AG04450 (cell line): ENCODE measurements at regions not wholly inside any gene's neighbourhood (a gene's known extent, or its start where the extent isn't known, plus 50 kb on each side); places are given as distances from the start of the nearest gene placed in this dataset.

Experiments
- CTCF ChIA-PET: fragments of 300-600, 350-600 bp; formaldehyde crosslinking; extraction: SDS; loops from one replicate; lab custom pipeline; 2022; ENCODE audit warnings: antibody characterized with exemption, inconsistent platforms; lab: Charles Lee
- POLR2A ChIA-PET: fragments of 350-600 bp; formaldehyde crosslinking; extraction: SDS; loops from one replicate; lab custom pipeline; 2021; ENCODE audit warnings: antibody characterized with exemption, inconsistent platforms; lab: Yijun Ruan, JAX
- DNase-seq: peaks from one replicate; pipeline ENCODE4 v3.0.0-alpha.2; 2011; ENCODE audit warnings: low read depth, low spot score
- H3K27ac ChIP-seq: one replicate; pipeline ENCODE4 v1.5.1; 2012; ENCODE audit warnings: low read depth, low read length, control low read depth
- H3K27me3 ChIP-seq: one replicate; pipeline ENCODE4 v1.6.0; 2012; ENCODE audit warnings: low read length; ENCODE audit not compliant: control insufficient read depth, insufficient read depth
- H3K4me3 ChIP-seq: 2 replicates; pipeline ENCODE4 v1.5.1; 2011; ENCODE audit warnings: mild to moderate bottlenecking, low read depth, low read length, control low read depth
- H3K9me3 ChIP-seq: 2 replicates; pipeline ENCODE4 v1.5.1; 2012; ENCODE audit warnings: low read length; ENCODE audit not compliant: control insufficient read depth, insufficient read depth
- TF ChIP-seq, protein P1 (sequence below): IDR thresholded peaks from 2 replicates; pipeline ENCODE4 v1.5.1; 2011; ENCODE audit warnings: low read depth, low read length, control low read depth, inconsistent platforms

DNA sequence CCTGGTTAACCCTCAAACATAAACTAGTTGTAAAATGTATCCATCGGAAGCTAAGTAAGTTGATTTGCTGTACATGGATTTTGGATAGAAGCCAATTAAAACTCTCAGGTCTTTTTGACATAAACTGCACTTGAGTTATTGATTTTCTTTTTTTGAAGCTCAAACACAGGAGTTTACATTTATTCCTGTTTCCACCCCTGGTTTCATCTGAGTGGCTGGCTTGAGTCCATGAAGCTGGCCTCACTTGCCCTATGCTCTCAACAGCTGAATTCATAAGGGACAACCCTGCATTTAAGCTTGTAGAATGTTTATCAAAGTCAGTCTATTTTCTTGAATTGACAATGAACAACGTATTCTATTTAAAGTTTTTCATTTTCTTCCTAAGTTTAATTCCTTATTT lies 58.1 kb upstream of the PLEKHG1 start:
- no peak overlapping the region for H3K4me3 ChIP-seq
- no peaks in the 10 kb centered on the region for H3K27me3 ChIP-seq
- TF ChIP-seq, protein P1, sequence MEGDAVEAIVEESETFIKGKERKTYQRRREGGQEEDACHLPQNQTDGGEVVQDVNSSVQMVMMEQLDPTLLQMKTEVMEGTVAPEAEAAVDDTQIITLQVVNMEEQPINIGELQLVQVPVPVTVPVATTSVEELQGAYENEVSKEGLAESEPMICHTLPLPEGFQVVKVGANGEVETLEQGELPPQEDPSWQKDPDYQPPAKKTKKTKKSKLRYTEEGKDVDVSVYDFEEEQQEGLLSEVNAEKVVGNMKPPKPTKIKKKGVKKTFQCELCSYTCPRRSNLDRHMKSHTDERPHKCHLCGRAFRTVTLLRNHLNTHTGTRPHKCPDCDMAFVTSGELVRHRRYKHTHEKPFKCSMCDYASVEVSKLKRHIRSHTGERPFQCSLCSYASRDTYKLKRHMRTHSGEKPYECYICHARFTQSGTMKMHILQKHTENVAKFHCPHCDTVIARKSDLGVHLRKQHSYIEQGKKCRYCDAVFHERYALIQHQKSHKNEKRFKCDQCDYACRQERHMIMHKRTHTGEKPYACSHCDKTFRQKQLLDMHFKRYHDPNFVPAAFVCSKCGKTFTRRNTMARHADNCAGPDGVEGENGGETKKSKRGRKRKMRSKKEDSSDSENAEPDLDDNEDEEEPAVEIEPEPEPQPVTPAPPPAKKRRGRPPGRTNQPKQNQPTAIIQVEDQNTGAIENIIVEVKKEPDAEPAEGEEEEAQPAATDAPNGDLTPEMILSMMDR: no peak
- ChIA-PET POLR2A (no interaction called here), CTCF (no interaction called here)
- no peak for DNase-seq
- no peaks in the 10 kb centered on the region for H3K9me3 ChIP-seq
- no peak overlapping the region for H3K27ac ChIP-seq

DNA sequence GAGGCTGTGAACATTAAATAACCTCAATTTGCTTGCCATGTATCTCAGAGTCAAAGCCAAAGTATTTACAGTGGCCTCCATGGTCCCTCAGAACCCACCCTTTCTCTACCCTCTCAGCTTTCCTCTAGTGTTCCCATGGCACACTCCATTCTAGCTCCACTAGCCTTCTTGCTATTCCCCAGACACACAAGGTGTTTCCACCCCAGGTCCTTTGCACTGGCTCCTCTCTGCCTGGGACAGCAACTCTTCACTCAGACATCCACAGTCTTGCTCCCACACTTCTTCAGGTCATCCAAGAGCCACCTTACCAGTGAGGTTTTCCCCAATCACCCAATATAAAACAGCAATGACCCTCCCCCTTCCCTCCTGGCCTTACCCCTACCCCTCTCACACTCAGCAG lies 56.5 kb upstream of the PLEKHG1 start:
- peaks cover 3% of the 10 kb centered on the region for H3K27me3 ChIP-seq
- CTCF ChIA-PET: no interaction called here
- H3K27ac ChIP-seq: no peak overlapping the region
- DNase-seq: no peak
- TF ChIP-seq, protein P1: no peak
- POLR2A ChIA-PET: no interaction called here
- no peaks in the 10 kb centered on the region for H3K9me3 ChIP-seq
- no peak overlapping the region for H3K4me3 ChIP-seq

DNA sequence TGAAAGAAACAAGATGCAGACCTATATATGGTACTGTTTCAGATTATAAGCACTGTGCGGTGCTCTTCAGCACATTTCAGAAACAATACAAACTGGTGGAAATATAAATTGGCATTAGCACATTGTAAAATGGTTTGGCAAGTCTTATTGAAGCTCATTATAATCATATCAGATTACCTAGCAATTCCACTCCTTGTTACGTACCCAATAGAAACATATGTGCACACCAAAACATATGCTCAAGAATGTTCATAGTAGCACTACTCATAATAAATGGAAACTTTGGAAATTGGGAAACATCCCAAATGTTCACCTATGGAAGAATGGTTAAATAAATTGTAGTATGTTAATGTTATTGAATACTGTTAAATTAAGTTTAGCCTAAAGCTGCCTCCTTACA lies 54.9 kb upstream of the PLEKHG1 start:
- H3K27ac ChIP-seq: no peak overlapping the region
- DNase-seq: no peak
- TF ChIP-seq, protein P1: no peak
- H3K4me3 ChIP-seq: no peak overlapping the region
- POLR2A ChIA-PET: no interaction called here
- CTCF ChIA-PET: no interaction called here
- H3K27me3 ChIP-seq: peaks cover 3% of the 10 kb centered on the region
- H3K9me3 ChIP-seq: no peaks in the 10 kb centered on the region

DNA sequence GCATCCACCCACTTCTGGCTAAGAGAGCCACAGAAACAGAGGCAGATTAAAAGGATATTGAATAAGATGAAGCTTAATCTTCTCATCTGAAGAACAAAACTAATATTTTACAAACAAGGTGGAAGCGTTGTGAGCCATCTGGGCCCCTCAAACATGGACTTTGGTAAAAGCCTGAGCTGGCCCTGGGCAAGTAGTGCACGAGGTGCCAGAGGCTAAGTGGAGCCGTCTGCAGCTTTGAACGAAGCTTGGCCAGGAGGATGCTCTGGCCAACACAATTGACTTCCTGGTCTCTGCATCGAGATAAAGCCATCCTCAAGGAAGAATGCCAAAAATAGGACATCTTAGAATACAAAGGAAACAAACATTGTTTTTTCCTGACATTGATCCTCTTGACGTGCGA lies 53.2 kb upstream of the PLEKHG1 start:
- peaks cover 3% of the 10 kb centered on the region for H3K27me3 ChIP-seq

DNA sequence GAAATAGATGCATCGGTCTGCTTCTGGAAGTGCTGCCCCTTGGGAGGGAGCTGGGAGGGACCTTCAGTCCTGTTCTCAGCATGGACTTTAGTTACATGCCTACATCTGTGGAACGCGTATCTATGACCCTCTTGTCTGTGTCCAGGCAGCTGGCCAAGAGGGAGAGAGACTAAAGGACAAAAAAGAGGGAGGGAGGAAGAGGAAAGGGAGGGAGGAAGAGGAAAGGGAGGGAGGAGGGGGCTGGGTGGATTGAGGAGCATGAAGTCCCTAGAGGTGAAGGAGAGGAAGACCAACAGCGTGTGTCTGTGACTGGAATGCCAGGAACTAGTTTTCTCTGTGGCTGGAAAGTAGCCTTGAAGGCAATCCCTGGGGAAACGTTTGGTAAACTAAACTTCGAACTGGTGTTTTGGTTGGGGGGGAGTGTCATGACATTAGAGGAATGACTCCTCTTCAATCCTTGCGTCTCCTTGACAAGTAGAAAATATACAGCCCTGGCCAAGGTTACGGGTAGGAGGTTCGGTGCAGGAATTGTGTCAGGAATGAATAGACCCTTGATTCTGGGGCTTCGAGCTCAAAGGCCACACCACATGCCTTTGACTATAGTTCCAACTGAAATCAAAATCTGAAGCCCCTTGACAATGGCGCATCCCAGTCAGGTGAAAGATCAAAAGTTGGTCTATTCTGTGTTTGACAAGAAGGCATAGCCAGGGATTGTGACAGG lies 52.0 kb upstream of the PLEKHG1 start:
- ChIA-PET CTCF (interaction anchor here (0.6 kb wide), 1 partner anchor 122 kb away, joined by 3 read pairs; no protein-coding TSS in a partner anchor), POLR2A (no interaction called here)
- H3K9me3 ChIP-seq: no peaks in the 10 kb centered on the region
- no peak overlapping the region for H3K4me3 ChIP-seq
- H3K27me3 ChIP-seq: peaks cover 3% of the 10 kb centered on the region
- TF ChIP-seq, protein P1: no peak
- H3K27ac ChIP-seq: no peak overlapping the region
- DNase-seq: no peak

More for the DNA sequence above, 53.2 kb upstream of the PLEKHG1 start:
- no peak overlapping the region for H3K4me3 ChIP-seq
- TF ChIP-seq, protein P1: no peak
- no peak overlapping the region for H3K27ac ChIP-seq
- ChIA-PET POLR2A (no interaction called here), CTCF (no interaction called here)
- no peaks in the 10 kb centered on the region for H3K9me3 ChIP-seq
- DNase-seq: no peak
